HG02943 (cell line): ENCODE measurements at regions not wholly inside any gene's neighbourhood (a gene's known extent, or its start where the extent isn't known, plus 50 kb on each side); places are given as distances from the start of the nearest gene placed in this dataset.

Experiments
- ATAC-seq: cut with Tn5 transposase; IDR thresholded peaks from one replicate; pipeline ENCODE4 v1.9.1; 2021; ENCODE audit warnings: mild to moderate bottlenecking, low read depth, moderate library complexity; ENCODE audit not compliant: unreplicated experiment

GRCh38 chr9:1320051-1320557 lies 269.9 kb downstream of the DMRT2 start:
- no peak for ATAC-seq

- ATAC-seq, result no peak
Observed at GRCh38 chr9:1320607-1321195, 270.5 kb downstream of the DMRT2 start.

GRCh38 chr9:1327467-1327866 lies 277.3 kb downstream of the DMRT2 start:
- ATAC-seq, result no peak

- ATAC-seq, result no peak
Observed at GRCh38 chr9:1328341-1328740, 278.2 kb downstream of the DMRT2 start.

GRCh38 chr9:1331546-1332038 lies 281.4 kb downstream of the DMRT2 start:
- ATAC-seq, result no peak

- no peak for ATAC-seq
Observed at GRCh38 chr9:1332156-1332555, 282.0 kb downstream of the DMRT2 start.

- no peak for ATAC-seq
Observed at GRCh38 chr9:1335174-1335573, 285.0 kb downstream of the DMRT2 start.

GRCh38 chr9:1337169-1337568 lies 287.0 kb downstream of the DMRT2 start:
- no peak for ATAC-seq

- no peak for ATAC-seq
Observed at GRCh38 chr9:1340390-1340789, 290.2 kb downstream of the DMRT2 start.

GRCh38 chr9:1353291-1353690 lies 303.1 kb downstream of the DMRT2 start:
- no peak for ATAC-seq

- no peak for ATAC-seq
Observed at GRCh38 chr9:1354086-1354485, 303.9 kb downstream of the DMRT2 start.

- no peak for ATAC-seq
Observed at GRCh38 chr9:1354606-1355005, 304.4 kb downstream of the DMRT2 start.

- no peak for ATAC-seq
Observed at GRCh38 chr9:1355656-1356055, 305.5 kb downstream of the DMRT2 start.

GRCh38 chr9:1362845-1363244 lies 312.7 kb downstream of the DMRT2 start:
- no peak for ATAC-seq

- no peak for ATAC-seq
Observed at GRCh38 chr9:1366276-1366675, 316.1 kb downstream of the DMRT2 start.

- no peak for ATAC-seq
Observed at GRCh38 chr9:1369297-1369696, 319.1 kb downstream of the DMRT2 start.

GRCh38 chr9:1373445-1373844 lies 323.3 kb downstream of the DMRT2 start:
- no peak for ATAC-seq

GRCh38 chr9:1383899-1384455 lies 333.8 kb downstream of the DMRT2 start:
- ATAC-seq, result no peak

GRCh38 chr9:1384816-1385215 lies 334.7 kb downstream of the DMRT2 start:
- ATAC-seq, result no peak

- ATAC-seq, result no peak
Observed at GRCh38 chr9:1386420-1386819, 336.3 kb downstream of the DMRT2 start.

- ATAC-seq, result no peak
Observed at GRCh38 chr9:1388216-1388615, 338.1 kb downstream of the DMRT2 start.

- no peak for ATAC-seq
Observed at GRCh38 chr9:1400983-1401382, 350.8 kb downstream of the DMRT2 start.
